ENCODE measurements at regions not wholly inside any gene's neighbourhood (a gene's known extent, or its start where the extent isn't known, plus 50 kb on each side); places are given as distances from the start of the nearest gene placed in this dataset.

- no peak for TF ChIP-seq EZH2 (IDR thresholded peaks at IDR 0.05; ENCODE audit: borderline replicate concordance, low read length)
- no peak for TF ChIP-seq CTCF (conservative IDR thresholded peaks at IDR 0.05 in 1 of 2, IDR thresholded peaks at IDR 0.05 in 1 of 2; ENCODE audit: extremely low read depth in 1 of 2, insufficient read depth in 1 of 2, low read depth in 1 of 2, low read length in 2 of 2)
Observed at GRCh38 chr4:18512718-18513117, 491.2 kb upstream of the LCORL start.
